H1 (cell line): ENCODE measurements at regions not wholly inside any gene's neighbourhood (a gene's known extent, or its start where the extent isn't known, plus 50 kb on each side); places are given as distances from the start of the nearest gene placed in this dataset.
A peak's percentile ranks its signal among the peaks of the same experiment; 100 is the strongest.

Experiments
- CTCF ChIA-PET: fragments of 300-600 bp; sonication (Branson Sonifier 250); formaldehyde crosslinking; loops from one replicate; lab custom pipeline; 2021; ENCODE audit not compliant: partially characterized antibody; lab: Charles Lee
- POLR2A ChIA-PET: fragments of 300-600 bp; sonication (Branson Sonifier 250); formaldehyde crosslinking; loops from one replicate; lab custom pipeline; 2021; ENCODE audit warnings: inconsistent platforms; ENCODE audit not compliant: partially characterized antibody; lab: Charles Lee
- DNase-seq, 2 experiments: peaks; one replicate each; pipeline versions ENCODE4 v3.0.0 to v3.0.0-alpha.2; 2010 to 2022; ENCODE audit warnings: low spot score in 2 of 2, low read depth in 1 of 2, mixed read lengths in 1 of 2
- FAIRE-seq: peaks from 2 replicates; lab custom pipeline; 2011; peaks lifted over from hg19 to GRCh38; lab: Jason Lieb, UNC
- H2AFZ ChIP-seq: 2 replicates; pipeline ENCODE4 v1.8.1; 2012; ENCODE audit warnings: low read length, inconsistent platforms
- H2AK5ac ChIP-seq: 2 replicates; pipeline ENCODE4 v1.6.1; 2013; ENCODE audit warnings: low read depth, low read length
- H2BK120ac ChIP-seq: replicated peaks from 2 replicates; pipeline ENCODE3; 2013; ENCODE audit warnings: low read depth, low read length, inconsistent platforms
- H2BK12ac ChIP-seq: 2 replicates; pipeline ENCODE4 v1.6.1; 2013; ENCODE audit warnings: low read depth, low read length
- H2BK15ac ChIP-seq: 2 replicates; pipeline ENCODE4 v1.6.1; 2013; ENCODE audit warnings: low read length
- H2BK20ac ChIP-seq: 2 replicates; pipeline ENCODE4 v1.6.1; 2013; ENCODE audit warnings: low read length
- H2BK5ac ChIP-seq: 2 replicates; pipeline ENCODE4 v1.6.1; 2013; ENCODE audit warnings: low read depth, low read length
- H3K14ac ChIP-seq: 2 replicates; pipeline ENCODE4 v1.6.1; 2013; ENCODE audit warnings: inconsistent platforms; ENCODE audit not compliant: insufficient read length
- H3K18ac ChIP-seq: 2 replicates; pipeline ENCODE4 v1.6.1; 2013; ENCODE audit warnings: low read length; ENCODE audit errors: extremely low read depth
- H3K23ac ChIP-seq: 2 replicates; pipeline ENCODE4 v1.6.1; 2013; ENCODE audit warnings: inconsistent platforms; ENCODE audit not compliant: insufficient read length
- H3K23me2 ChIP-seq: 2 replicates; pipeline ENCODE4 v1.6.1; 2013; ENCODE audit warnings: low read depth, low read length
- H3K27ac ChIP-seq: 2 replicates; pipeline ENCODE4 v1.6.1; 2011; ENCODE audit warnings: low read depth, low read length, inconsistent platforms
- H3K27me3 ChIP-seq, 4 experiments: replicated peaks in 1 of 4; 1 replicate in 1 of 4; 2 replicates in 3 of 4; pipeline versions ENCODE4 v1.6.1 to v1.8.1; 2011 to 2013; ENCODE audit warnings: low read length in 3 of 4, mild to moderate bottlenecking in 3 of 4, inconsistent platforms in 2 of 4, mixed read lengths in 2 of 4, moderate library complexity in 1 of 4; ENCODE audit not compliant: control insufficient read depth in 3 of 4, insufficient read depth in 3 of 4; ENCODE audit errors: extremely low read depth in 1 of 4
- H3K36me3 ChIP-seq, 4 experiments: 2 replicates each; pipeline versions ENCODE4 v1.6.1 to v1.8.1; 2011 to 2013; ENCODE audit warnings: mild to moderate bottlenecking in 4 of 4, low read length in 3 of 4, moderate library complexity in 2 of 4, control low read depth in 1 of 4, inconsistent platforms in 1 of 4; ENCODE audit not compliant: insufficient read depth in 4 of 4, control insufficient read depth in 2 of 4
- H3K4ac ChIP-seq: replicated peaks from 2 replicates; pipeline ENCODE3; 2013; ENCODE audit warnings: low read length, low read depth, mixed read lengths, inconsistent platforms; ENCODE audit not compliant: insufficient read length
- H3K4me1 ChIP-seq, 4 experiments: replicated peaks in 1 of 4; 1 replicate in 1 of 4; 2 replicates in 3 of 4; pipeline versions ENCODE4 v1.6.1 to v1.8.1; 2011 to 2013; ENCODE audit warnings: low read length in 3 of 4, inconsistent platforms in 2 of 4, mixed read lengths in 1 of 4; ENCODE audit not compliant: insufficient read depth in 4 of 4, control insufficient read depth in 3 of 4
- H3K4me2 ChIP-seq, 2 experiments: 2 replicates each; pipeline versions ENCODE4 v1.6.1 to v1.8.1; 2011 to 2013; ENCODE audit warnings: low read depth in 2 of 2, low read length in 2 of 2, control low read depth in 1 of 2, inconsistent platforms in 1 of 2, mild to moderate bottlenecking in 1 of 2; ENCODE audit not compliant: insufficient read depth in 1 of 2
- H3K4me3 ChIP-seq, 4 experiments: fragments of 200-600, 300-600 bp in 1 of 4; sonication (generic), shearing (Covaris generic), sonication (Bioruptor Twin) in 1 of 4; 2 replicates each; pipeline versions ENCODE4 v1.5.1 to v1.8.1; 2011 to 2016; ENCODE audit warnings: low read length in 4 of 4, low read depth in 3 of 4, control low read depth in 2 of 4, inconsistent platforms in 2 of 4, mild to moderate bottlenecking in 2 of 4, mixed read lengths in 1 of 4, moderate library complexity in 1 of 4; ENCODE audit not compliant: insufficient read depth in 2 of 4; ENCODE audit errors: extremely low read depth in 1 of 4
- H3K56ac ChIP-seq: replicated peaks from 2 replicates; pipeline ENCODE3; 2013; ENCODE audit warnings: low read depth, mild to moderate bottlenecking, mixed read lengths, low read length, inconsistent platforms; ENCODE audit not compliant: insufficient read length
- H3K79me1 ChIP-seq: 2 replicates; pipeline ENCODE4 v1.6.1; 2013; ENCODE audit warnings: low read depth, low read length, control low read depth
- H3K79me2 ChIP-seq, 2 experiments: 2 replicates each; pipeline versions ENCODE4 v1.6.1 to v1.8.1; 2012 to 2013; ENCODE audit warnings: low read length in 2 of 2, mild to moderate bottlenecking in 2 of 2, inconsistent platforms in 1 of 2; ENCODE audit not compliant: insufficient read depth in 2 of 2, control insufficient read depth in 1 of 2
- H3K9ac ChIP-seq, 4 experiments: replicated peaks in 1 of 4; 1 replicate in 1 of 4; 2 replicates in 3 of 4; pipeline versions ENCODE4 v1.6.1 to v1.8.1; 2011 to 2013; ENCODE audit warnings: low read depth in 3 of 4, low read length in 3 of 4, control low read depth in 2 of 4, mild to moderate bottlenecking in 2 of 4, moderate library complexity in 2 of 4, inconsistent platforms in 1 of 4; ENCODE audit errors: extremely low read depth in 1 of 4
- H3K9me3 ChIP-seq, 2 experiments: 2 replicates each; pipeline versions ENCODE4 v1.6.1 to v1.8.1; 2012 to 2013; ENCODE audit warnings: mild to moderate bottlenecking in 2 of 2, moderate library complexity in 2 of 2, control low read depth in 1 of 2, inconsistent platforms in 1 of 2, low read depth in 1 of 2, low read length in 1 of 2, mixed read lengths in 1 of 2; ENCODE audit not compliant: insufficient read depth in 2 of 2
- H4K20me1 ChIP-seq, 2 experiments: replicated peaks in 1 of 2; 2 replicates each; pipeline versions ENCODE3 to v1.8.1; 2011 to 2013; ENCODE audit warnings: inconsistent platforms in 2 of 2, low read length in 2 of 2, mild to moderate bottlenecking in 1 of 2; ENCODE audit not compliant: insufficient read depth in 2 of 2, control insufficient read depth in 1 of 2
- H4K5ac ChIP-seq: 2 replicates; pipeline ENCODE4 v1.6.1; 2013; ENCODE audit warnings: low read length, low read depth, mixed read lengths, inconsistent platforms; ENCODE audit not compliant: insufficient read length
- H4K8ac ChIP-seq: 2 replicates; pipeline ENCODE4 v1.8.0; 2013; ENCODE audit warnings: mild to moderate bottlenecking, moderate library complexity, low read length, inconsistent platforms; ENCODE audit not compliant: insufficient read depth; ENCODE audit errors: extremely low read depth
- H4K91ac ChIP-seq: replicated peaks from 2 replicates; pipeline ENCODE3; 2013; ENCODE audit warnings: low read length, mixed read lengths, inconsistent platforms; ENCODE audit not compliant: insufficient read length
- ASH2L ChIP-seq: fragments of 200-600, 300-600 bp; sonication (generic); IDR thresholded peaks from one replicate; pipeline ENCODE4 v1.7.1; 2017; ENCODE audit warnings: low read length
- BRCA1 ChIP-seq: IDR thresholded peaks from 2 replicates; pipeline ENCODE4 v1.6.1; 2012; ENCODE audit warnings: low read depth, low read length, improper control_type of control experiment
- CEBPB ChIP-seq: IDR thresholded peaks from 2 replicates; pipeline ENCODE4 v1.6.1; 2012; ENCODE audit warnings: low read depth, low read length
- CHD2 ChIP-seq: IDR thresholded peaks from 2 replicates; pipeline ENCODE4 v1.6.1; 2012; ENCODE audit warnings: low read length, improper control_type of control experiment
- CREB1 ChIP-seq: IDR thresholded peaks from 2 replicates; pipeline ENCODE4 v1.6.1; 2012; ENCODE audit warnings: inconsistent platforms
- E2F6 ChIP-seq: IDR thresholded peaks from 2 replicates; pipeline ENCODE4 v1.6.1; 2012; ENCODE audit warnings: inconsistent platforms
- GABPA ChIP-seq: IDR thresholded peaks from 2 replicates; pipeline ENCODE4 v1.6.1; 2011; ENCODE audit warnings: mild to moderate bottlenecking, low read length, moderate library complexity, borderline replicate concordance; ENCODE audit not compliant: insufficient read depth
- HDAC6 ChIP-seq: IDR thresholded peaks from one replicate; pipeline ENCODE4 v1.7.1; 2012; ENCODE audit warnings: low read depth, mild to moderate bottlenecking, inconsistent platforms, low read length, moderate library complexity
- JUN ChIP-seq: IDR thresholded peaks from 2 replicates; pipeline ENCODE4 v1.6.1; 2011; ENCODE audit warnings: low read depth, mild to moderate bottlenecking, improper control_type of control experiment, low read length
- RFX5 ChIP-seq: IDR thresholded peaks from 2 replicates; pipeline ENCODE4 v1.6.1; 2011; ENCODE audit warnings: low read depth, low read length, improper control_type of control experiment, borderline replicate concordance
- SAP30 ChIP-seq: fragments of 300-600 bp; sonication (generic); IDR thresholded peaks from 2 replicates; pipeline ENCODE4 v1.7.1; 2012; ENCODE audit warnings: low read length, moderate library complexity, mild to moderate bottlenecking, inconsistent platforms; ENCODE audit not compliant: insufficient read depth, insufficient replicate concordance
- SP1 ChIP-seq: IDR thresholded peaks from 2 replicates; pipeline ENCODE4 v1.6.1; 2011; ENCODE audit warnings: low read depth, low read length
- TAF1 ChIP-seq: IDR thresholded peaks from 2 replicates; pipeline ENCODE4 v1.6.1; 2011; ENCODE audit warnings: mild to moderate bottlenecking, low read depth, low read length
- TEAD4 ChIP-seq: IDR thresholded peaks from 2 replicates; pipeline ENCODE4 v1.6.1; 2012; ENCODE audit warnings: low read depth, low read length, inconsistent platforms, mixed read lengths
- ZNF274 ChIP-seq: IDR thresholded peaks from 2 replicates; pipeline ENCODE4 v1.7.0; 2012; ENCODE audit warnings: low read length, borderline replicate concordance; ENCODE audit errors: extremely low read depth
- WGBS, 2 experiments: shearing (Covaris generic) in 1 of 2; methylation state at CpG; one replicate each; pipeline versions ENCODE4 v1.1.6 to v1.1.7; 2013 to 2015; ENCODE audit warnings: low lambda C conversion rate in 2 of 2, mixed read lengths in 2 of 2, inconsistent platforms in 1 of 2, low coverage in 1 of 2, missing lambda C conversion rate in 1 of 2; ENCODE audit not compliant: insufficient replicate concordance in 2 of 2, insufficient coverage in 1 of 2, insufficient read length in 1 of 2; ENCODE audit errors: extremely low coverage in 1 of 2, missing lambda C conversion rate in 1 of 2; 5-methylcytosine and 5-hydroxymethylcytosine counted together

GRCh38 chr6:21523652-21524051 lies 69.9 kb upstream of the SOX4 start:
- TF ChIP-seq TAF1: no peak
- TF ChIP-seq SAP30: no peak
- no peak for TF ChIP-seq TEAD4
- no peak for TF ChIP-seq GABPA
- TF ChIP-seq ASH2L: no peak
- no peak for TF ChIP-seq CREB1
- no peak for TF ChIP-seq BRCA1
- no peak for TF ChIP-seq CEBPB
- TF ChIP-seq JUN: no peak
- TF ChIP-seq SP1: no peak
- no peak for TF ChIP-seq E2F6
- TF ChIP-seq RFX5: no peak
- TF ChIP-seq ZNF274: no peak
- TF ChIP-seq HDAC6: no peak
- no peak for TF ChIP-seq CHD2
- H3K18ac ChIP-seq: no peak overlapping the region
- H3K23me2 ChIP-seq: peaks cover 2% of the 10 kb centered on the region; the same call in 1 of the 2 replicates
- no peak overlapping the region for H3K4me3 ChIP-seq
- DNase-seq (no peak), FAIRE-seq (no peak)
- no peak overlapping the region for H4K8ac ChIP-seq
- CTCF ChIA-PET: interaction anchor here (0.6 to 2.8 kb wide), 11 partner anchors 9 to 960 kb away, joined by 3 to 25 read pairs (median 3); no protein-coding TSS in a partner anchor
- no peak overlapping the region for H3K27ac ChIP-seq
- H2BK120ac ChIP-seq: no peak overlapping the region
- H3K4ac ChIP-seq: no peak overlapping the region
- H2BK5ac ChIP-seq: no peak overlapping the region
- H2BK12ac ChIP-seq: no peak overlapping the region
- no peak overlapping the region for H4K91ac ChIP-seq
- H3K23ac ChIP-seq: no peak overlapping the region
- H2BK20ac ChIP-seq: no peak overlapping the region
- H3K14ac ChIP-seq: no peak overlapping the region
- no peak overlapping the region for H3K4me2 ChIP-seq
- H3K27me3 ChIP-seq: no peaks in the 10 kb centered on the region
- peak overlapping the region; percentile 24 for H2AFZ ChIP-seq
- peaks cover 0 to 2% (median 0%) of the 10 kb centered on the region in 4 experiments; a peak in 1 of 7 replicates for H3K4me1 ChIP-seq
- H3K9me3 ChIP-seq: no peaks in the 10 kb centered on the region
- no peak overlapping the region for H2BK15ac ChIP-seq
- no peak overlapping the region for H3K56ac ChIP-seq
- H2AK5ac ChIP-seq: no peak overlapping the region
- H3K79me2 ChIP-seq: no peaks in the 10 kb centered on the region
- H4K20me1 ChIP-seq: no peaks in the 10 kb centered on the region
- no peak overlapping the region for H4K5ac ChIP-seq
- H3K79me1 ChIP-seq: no peaks in the 10 kb centered on the region
- no peak overlapping the region for H3K9ac ChIP-seq
- POLR2A ChIA-PET: interaction anchor here (0.9 to 2.2 kb wide), 2 partner anchors 70 to 72 kb away, joined by 4 read pairs; partner anchors contain the start of gene SOX4
- 93% methylated on average over 3 of the region's 3 CpGs; no CpG with 5 or more reads in 1 of the 2 experiments for WGBS, 2 experiments
- no peaks in the 10 kb centered on the region for H3K36me3 ChIP-seq
